ENCODE measurements at regions not wholly inside any gene's neighbourhood (a gene's known extent, or its start where the extent isn't known, plus 50 kb on each side); places are given as distances from the start of the nearest gene placed in this dataset.
"Not testable (repeated sequence)": the region's sequence is repeated elsewhere in the genome, so short reads cannot be mapped to it uniquely, and the experiment has no call there.

GRCh38 chr3:194900854-194901522 is 215.3 kb downstream of the FAM43A start:
- Histone ChIP-seq H3K4me3 (replicated peaks; ENCODE audit: low read depth, low read length) (no peak overlapping the region), H3K36me3 (ENCODE audit: control insufficient read depth, insufficient read depth, low read length) (no peaks in the 10 kb centered on the region), H3K27me3 (replicated peaks; ENCODE audit: control insufficient read depth, insufficient read depth, low read length) (no peaks in the 10 kb centered on the region)
- DNase-seq (ENCODE audit: extremely low read depth, insufficient read length), result no peak
- TF ChIP-seq, protein P1, sequence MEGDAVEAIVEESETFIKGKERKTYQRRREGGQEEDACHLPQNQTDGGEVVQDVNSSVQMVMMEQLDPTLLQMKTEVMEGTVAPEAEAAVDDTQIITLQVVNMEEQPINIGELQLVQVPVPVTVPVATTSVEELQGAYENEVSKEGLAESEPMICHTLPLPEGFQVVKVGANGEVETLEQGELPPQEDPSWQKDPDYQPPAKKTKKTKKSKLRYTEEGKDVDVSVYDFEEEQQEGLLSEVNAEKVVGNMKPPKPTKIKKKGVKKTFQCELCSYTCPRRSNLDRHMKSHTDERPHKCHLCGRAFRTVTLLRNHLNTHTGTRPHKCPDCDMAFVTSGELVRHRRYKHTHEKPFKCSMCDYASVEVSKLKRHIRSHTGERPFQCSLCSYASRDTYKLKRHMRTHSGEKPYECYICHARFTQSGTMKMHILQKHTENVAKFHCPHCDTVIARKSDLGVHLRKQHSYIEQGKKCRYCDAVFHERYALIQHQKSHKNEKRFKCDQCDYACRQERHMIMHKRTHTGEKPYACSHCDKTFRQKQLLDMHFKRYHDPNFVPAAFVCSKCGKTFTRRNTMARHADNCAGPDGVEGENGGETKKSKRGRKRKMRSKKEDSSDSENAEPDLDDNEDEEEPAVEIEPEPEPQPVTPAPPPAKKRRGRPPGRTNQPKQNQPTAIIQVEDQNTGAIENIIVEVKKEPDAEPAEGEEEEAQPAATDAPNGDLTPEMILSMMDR (IDR thresholded peaks at IDR 0.05; ENCODE audit: insufficient read depth, low read length, poor library complexity, severe bottlenecking), result no peak

GRCh38 chr3:194903447-194903846 is 217.8 kb downstream of the FAM43A start:
- DNase-seq (ENCODE audit: extremely low read depth, insufficient read length); H3K36me3 ChIP-seq (ENCODE audit: control insufficient read depth, insufficient read depth, low read length); H3K27me3 ChIP-seq (replicated peaks; ENCODE audit: control insufficient read depth, insufficient read depth, low read length); H3K4me3 ChIP-seq (replicated peaks; ENCODE audit: low read depth, low read length): not testable (repeated sequence)

- H3K4me3 ChIP-seq (replicated peaks; ENCODE audit: low read depth, low read length); H3K27me3 ChIP-seq (replicated peaks; ENCODE audit: control insufficient read depth, insufficient read depth, low read length); H3K36me3 ChIP-seq (ENCODE audit: control insufficient read depth, insufficient read depth, low read length); DNase-seq (ENCODE audit: extremely low read depth, insufficient read length): not testable (repeated sequence)
Measured at GRCh38 chr3:194904999-194905398, 219.3 kb downstream of the FAM43A start.

- Histone ChIP-seq H3K36me3 (ENCODE audit: control insufficient read depth, insufficient read depth, low read length) (no peaks in the 10 kb centered on the region), H3K4me3 (replicated peaks; ENCODE audit: low read depth, low read length) (no peak overlapping the region), H3K27me3 (replicated peaks; ENCODE audit: control insufficient read depth, insufficient read depth, low read length) (no peaks in the 10 kb centered on the region)
- TF ChIP-seq, protein P1 (IDR thresholded peaks at IDR 0.05; ENCODE audit: insufficient read depth, low read length, poor library complexity, severe bottlenecking), result no peak
- no peak for DNase-seq (ENCODE audit: extremely low read depth, insufficient read length)
Measured at GRCh38 chr3:194905696-194906095, 220.0 kb downstream of the FAM43A start.

DNA sequence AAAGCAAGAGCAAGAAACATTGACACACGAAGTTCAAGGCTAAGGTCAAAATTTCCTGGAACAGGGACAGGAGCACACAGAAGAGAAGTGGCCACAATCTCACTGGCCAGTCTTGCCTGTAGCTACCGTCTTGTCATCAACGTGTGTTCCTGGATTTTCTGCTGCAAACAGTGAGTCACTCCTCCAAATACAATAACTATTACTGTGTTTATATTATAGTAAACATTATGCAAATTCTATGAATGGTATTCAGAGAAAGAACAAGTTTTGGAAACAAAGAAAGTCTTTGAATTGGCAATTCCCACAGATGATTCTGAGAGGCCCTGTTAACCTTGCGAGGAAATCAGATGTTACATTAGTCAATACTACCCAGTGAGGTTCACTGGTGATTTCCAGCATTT is 220.5 kb downstream of the FAM43A start:
- no peak for DNase-seq (ENCODE audit: extremely low read depth, insufficient read length)
- TF ChIP-seq, protein P1 (IDR thresholded peaks at IDR 0.05; ENCODE audit: insufficient read depth, low read length, poor library complexity, severe bottlenecking), result no peak
- no peaks in the 10 kb centered on the region for H3K27me3 ChIP-seq (replicated peaks; ENCODE audit: control insufficient read depth, insufficient read depth, low read length)
- H3K36me3 ChIP-seq (ENCODE audit: control insufficient read depth, insufficient read depth, low read length), result no peaks in the 10 kb centered on the region
- no peak overlapping the region for H3K4me3 ChIP-seq (replicated peaks; ENCODE audit: low read depth, low read length)

DNA sequence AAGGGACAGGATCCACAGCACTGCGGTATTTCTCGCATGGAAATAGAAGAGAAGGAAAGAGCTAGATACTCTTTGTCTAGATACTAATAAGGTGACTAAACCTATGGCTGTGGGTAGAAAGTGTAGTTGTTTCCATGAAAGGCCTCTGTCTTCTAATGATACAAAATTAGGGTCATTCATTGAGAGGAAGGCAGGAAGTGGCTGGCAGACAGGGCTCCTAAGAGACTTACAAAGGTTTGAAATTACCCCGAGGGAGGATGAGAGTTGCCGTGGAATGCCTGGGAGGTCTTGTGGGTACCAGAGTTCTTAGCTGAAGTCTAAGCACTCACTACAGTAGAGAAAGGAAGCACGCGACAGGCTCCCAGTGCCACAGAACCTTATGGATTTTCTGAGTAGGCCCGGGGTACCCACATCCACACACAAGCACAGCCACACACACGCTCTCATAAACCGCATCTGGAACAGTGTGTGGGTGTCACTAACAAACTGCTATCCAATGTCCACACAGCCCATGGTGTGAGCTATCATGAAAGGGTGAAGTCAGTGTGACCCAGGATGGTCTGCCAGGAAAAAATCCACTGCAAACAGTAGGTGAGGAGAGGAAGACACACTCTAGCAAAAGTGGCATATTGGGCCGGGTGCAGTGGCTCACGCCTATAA is 221.4 kb downstream of the FAM43A start:
- H3K36me3 ChIP-seq (ENCODE audit: control insufficient read depth, insufficient read depth, low read length), result no peaks in the 10 kb centered on the region
- DNase-seq (ENCODE audit: extremely low read depth, insufficient read length), result no peak
- no peak overlapping the region for H3K4me3 ChIP-seq (replicated peaks; ENCODE audit: low read depth, low read length)
- H3K27me3 ChIP-seq (replicated peaks; ENCODE audit: control insufficient read depth, insufficient read depth, low read length), result no peaks in the 10 kb centered on the region
- TF ChIP-seq, protein P1 (IDR thresholded peaks at IDR 0.05; ENCODE audit: insufficient read depth, low read length, poor library complexity, severe bottlenecking), result no peak
